GM12875 (cell line): ENCODE measurements at regions not wholly inside any gene's neighbourhood (a gene's known extent, or its start where the extent isn't known, plus 50 kb on each side); places are given as distances from the start of the nearest gene placed in this dataset.
"Not testable (repeated sequence)": the region's sequence is repeated elsewhere in the genome, so short reads cannot be mapped to it uniquely, and the experiment has no call there.

ENCODE experiments used
- H3K4me3 ChIP-seq: one replicate; pipeline ENCODE4 v1.5.1; 2011; ENCODE audit warnings: low read depth, low read length, control low read depth
- TF ChIP-seq, protein P1 (sequence below): IDR thresholded peaks from 2 replicates; pipeline ENCODE4 v1.5.1; 2011; ENCODE audit warnings: low read depth, mild to moderate bottlenecking, control low read depth, inconsistent platforms, low read length, moderate library complexity, borderline replicate concordance; ENCODE audit not compliant: insufficient read depth

DNA sequence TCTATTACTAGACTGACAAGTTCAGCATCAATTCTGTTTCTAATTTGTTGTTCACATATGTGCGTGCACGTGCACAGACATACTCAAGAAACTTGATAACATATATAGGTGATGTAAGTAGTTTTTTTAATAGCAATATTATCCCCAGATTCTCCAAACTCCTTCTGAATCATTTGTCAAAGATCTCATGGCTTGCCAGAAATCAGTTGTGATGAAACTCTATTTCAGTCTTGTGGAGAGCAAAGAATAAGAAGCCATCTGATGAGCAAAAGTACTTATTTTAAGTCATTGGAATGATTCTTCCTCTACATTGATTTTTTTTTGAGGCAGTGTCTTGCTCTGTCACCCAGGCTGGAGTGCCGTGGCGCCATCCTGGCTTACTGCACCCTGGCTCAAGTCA is 167.0 kb upstream of the TBL1XR1 start:
- no peak overlapping the region for H3K4me3 ChIP-seq
- TF ChIP-seq, protein P1, sequence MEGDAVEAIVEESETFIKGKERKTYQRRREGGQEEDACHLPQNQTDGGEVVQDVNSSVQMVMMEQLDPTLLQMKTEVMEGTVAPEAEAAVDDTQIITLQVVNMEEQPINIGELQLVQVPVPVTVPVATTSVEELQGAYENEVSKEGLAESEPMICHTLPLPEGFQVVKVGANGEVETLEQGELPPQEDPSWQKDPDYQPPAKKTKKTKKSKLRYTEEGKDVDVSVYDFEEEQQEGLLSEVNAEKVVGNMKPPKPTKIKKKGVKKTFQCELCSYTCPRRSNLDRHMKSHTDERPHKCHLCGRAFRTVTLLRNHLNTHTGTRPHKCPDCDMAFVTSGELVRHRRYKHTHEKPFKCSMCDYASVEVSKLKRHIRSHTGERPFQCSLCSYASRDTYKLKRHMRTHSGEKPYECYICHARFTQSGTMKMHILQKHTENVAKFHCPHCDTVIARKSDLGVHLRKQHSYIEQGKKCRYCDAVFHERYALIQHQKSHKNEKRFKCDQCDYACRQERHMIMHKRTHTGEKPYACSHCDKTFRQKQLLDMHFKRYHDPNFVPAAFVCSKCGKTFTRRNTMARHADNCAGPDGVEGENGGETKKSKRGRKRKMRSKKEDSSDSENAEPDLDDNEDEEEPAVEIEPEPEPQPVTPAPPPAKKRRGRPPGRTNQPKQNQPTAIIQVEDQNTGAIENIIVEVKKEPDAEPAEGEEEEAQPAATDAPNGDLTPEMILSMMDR: no peak

DNA sequence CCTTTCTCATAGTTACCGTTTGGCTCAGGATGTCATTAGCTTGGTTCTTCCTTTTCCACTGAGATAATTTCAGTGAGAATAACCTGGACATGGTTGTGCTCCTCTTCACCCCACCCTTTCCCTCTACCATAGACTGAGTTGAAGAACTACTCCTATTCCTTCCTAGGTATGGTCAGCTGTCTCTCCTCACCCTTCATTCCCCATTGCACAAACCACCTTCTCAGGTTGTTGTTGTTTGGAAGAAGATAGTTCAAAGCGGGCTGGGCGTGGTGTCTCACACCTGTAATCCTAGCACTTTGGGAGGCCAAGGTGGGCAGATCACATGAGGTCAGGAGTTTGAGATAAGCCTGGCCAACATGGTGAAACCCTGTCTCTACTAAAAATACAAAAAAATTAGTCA is 168.0 kb upstream of the TBL1XR1 start:
- not testable (repeated sequence) for H3K4me3 ChIP-seq

DNA sequence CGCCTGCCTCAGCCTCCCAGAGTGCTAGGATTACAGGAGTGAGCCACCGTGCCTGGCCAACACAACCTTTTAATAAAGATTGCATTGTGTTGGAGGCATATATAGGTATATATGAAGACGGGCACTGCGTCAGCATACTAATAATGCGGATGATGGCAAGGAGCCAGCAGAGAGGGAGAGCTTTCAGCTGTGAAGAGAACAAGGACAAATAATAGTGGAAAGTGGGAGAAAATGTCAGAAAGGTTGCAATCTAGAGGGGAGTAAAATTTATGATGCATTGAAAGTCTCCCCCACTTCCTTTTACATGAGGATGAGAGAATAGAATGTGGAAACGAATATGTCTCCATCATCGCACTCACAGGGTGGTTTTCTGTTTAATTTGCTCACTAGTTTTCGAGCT is 170.5 kb upstream of the TBL1XR1 start:
- TF ChIP-seq, protein P1: no peak

DNA sequence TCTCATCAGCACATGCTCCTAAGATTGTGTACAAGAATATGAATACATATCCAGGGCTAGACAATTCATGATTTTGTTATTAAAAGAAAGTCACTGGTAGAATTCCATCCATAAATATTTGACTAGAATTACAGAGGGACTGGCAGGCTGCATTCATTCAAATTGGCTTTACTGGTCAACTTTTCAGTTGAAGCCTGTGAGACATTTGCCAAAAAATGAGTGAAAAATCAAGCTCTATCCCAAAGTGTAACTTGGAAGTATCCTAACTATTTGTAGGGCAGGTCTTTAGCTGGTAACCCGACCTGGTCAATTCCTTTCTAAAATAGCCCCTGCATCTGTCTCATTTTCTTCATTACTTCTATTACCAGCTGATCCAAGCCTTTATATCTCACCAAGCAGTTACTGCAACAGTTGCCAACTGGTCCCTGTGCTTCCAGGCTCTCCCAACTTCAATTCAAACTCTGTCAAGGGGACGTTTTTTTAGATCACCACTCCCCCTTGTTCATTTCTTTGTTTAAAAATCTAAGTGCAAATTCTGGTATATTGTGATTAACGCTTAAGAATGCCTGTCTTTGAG is 173.1 kb upstream of the TBL1XR1 start:
- TF ChIP-seq, protein P1: no peak

More for the DNA sequence above, 170.5 kb upstream of the TBL1XR1 start:
- no peak overlapping the region for H3K4me3 ChIP-seq

DNA sequence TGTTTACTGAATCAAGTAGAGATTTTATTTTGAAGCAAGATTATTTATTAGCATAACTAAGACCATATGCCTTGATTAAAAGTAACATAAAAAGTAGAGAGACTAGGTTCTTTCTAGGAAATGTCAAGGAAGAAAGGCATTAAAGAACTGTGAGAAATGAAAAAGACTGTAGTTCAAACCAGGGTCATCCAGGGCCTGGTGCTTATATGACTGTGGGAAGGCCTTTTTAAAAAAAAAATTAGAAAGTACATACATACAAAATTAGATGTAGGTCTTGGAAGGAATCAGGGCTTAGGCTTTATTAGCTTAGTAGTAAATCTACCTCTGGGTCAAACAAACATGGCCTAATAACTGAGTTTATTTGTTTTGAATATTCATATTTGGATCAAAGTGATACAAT is 173.9 kb upstream of the TBL1XR1 start:
- H3K4me3 ChIP-seq: no peak overlapping the region
- TF ChIP-seq, protein P1: no peak

More for the DNA sequence above, 173.1 kb upstream of the TBL1XR1 start:
- H3K4me3 ChIP-seq: no peak overlapping the region

GRCh38 chr3:177371888-177372287 is 174.6 kb upstream of the TBL1XR1 start:
- H3K4me3 ChIP-seq: no peak overlapping the region
- TF ChIP-seq, protein P1: no peak

GRCh38 chr3:177374323-177374722 is 177.0 kb upstream of the TBL1XR1 start:
- TF ChIP-seq, protein P1: no peak
- no peak overlapping the region for H3K4me3 ChIP-seq

DNA sequence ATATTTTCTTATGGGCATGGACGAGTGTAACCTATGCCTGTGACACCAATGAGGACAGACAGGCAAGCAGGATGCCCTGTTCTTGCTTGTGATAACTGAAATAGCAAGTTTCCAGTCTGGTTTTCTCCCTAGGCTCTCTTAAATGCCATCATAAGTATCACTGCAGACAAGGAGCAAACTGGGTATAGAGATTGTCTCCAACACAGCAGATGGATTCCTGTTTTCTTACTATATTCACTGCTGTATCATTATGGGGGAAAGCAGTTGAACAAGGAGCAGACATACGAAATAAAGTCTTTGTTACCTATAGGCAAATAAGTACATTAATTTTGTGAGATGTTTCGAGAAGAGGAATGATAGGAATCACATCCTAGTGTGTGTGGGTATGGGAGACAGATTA is 178.0 kb upstream of the TBL1XR1 start:
- H3K4me3 ChIP-seq: no peak overlapping the region
- TF ChIP-seq, protein P1: no peak
